Kidney (tissue), 13 donors: ENCODE measurements at regions not wholly inside any gene's neighbourhood (a gene's known extent, or its start where the extent isn't known, plus 50 kb on each side); places are given as distances from the start of the nearest gene placed in this dataset.

Experiments used
- DNase-seq, 5 donors: peaks; one replicate each; pipeline ENCODE4 v3.0.0-alpha.2; 2013 to 2020
- FAIRE-seq: peaks from 2 replicates; lab custom pipeline; 2012; peaks lifted over from hg19 to GRCh38; lab: Jason Lieb, UNC
- H3K27ac ChIP-seq, 2 donors: one replicate each; pipeline ENCODE4 v1.7.0; 2013; ENCODE audit warnings: low read depth in 2 of 2, low read length in 2 of 2, inconsistent platforms in 1 of 2
- H3K27me3 ChIP-seq: one replicate; pipeline ENCODE4 v1.7.1; 2013; ENCODE audit warnings: low read length, inconsistent platforms; ENCODE audit not compliant: control insufficient read depth, insufficient read depth
- H3K36me3 ChIP-seq, 3 donors: one replicate each; pipeline versions ENCODE4 v1.7.0 to v1.7.1; 2013; ENCODE audit warnings: low read length in 3 of 3, control low read depth in 1 of 3, inconsistent platforms in 1 of 3; ENCODE audit not compliant: insufficient read depth in 3 of 3, control insufficient read depth in 2 of 3
- H3K4me1 ChIP-seq, 3 donors: one replicate each; pipeline versions ENCODE4 v1.7.0 to v1.7.1; 2013; ENCODE audit warnings: low read length in 3 of 3, inconsistent platforms in 1 of 3, low read depth in 1 of 3; ENCODE audit not compliant: control insufficient read depth in 2 of 3, insufficient read depth in 2 of 3
- H3K4me3 ChIP-seq, 3 donors: one replicate each; pipeline versions ENCODE4 v1.7.0 to v1.8.1; 2013; ENCODE audit warnings: low read length in 3 of 3, control low read depth in 1 of 3, inconsistent platforms in 1 of 3
- H3K9ac ChIP-seq, 3 donors: one replicate each; pipeline versions ENCODE4 v1.7.0 to v1.7.1; 2013; ENCODE audit warnings: low read length in 3 of 3, control low read depth in 1 of 3, inconsistent platforms in 1 of 3
- H3K9me3 ChIP-seq, 3 donors: one replicate each; pipeline versions ENCODE4 v1.7.0 to v1.7.1; 2013; ENCODE audit warnings: low read length in 3 of 3, control low read depth in 1 of 3, inconsistent platforms in 1 of 3; ENCODE audit not compliant: control insufficient read depth in 2 of 3, insufficient read depth in 1 of 3
- CTCF ChIP-seq: IDR thresholded peaks from 3 replicates; pipeline ENCODE4 v1.5.1; 2012; ENCODE audit warnings: mild to moderate bottlenecking, moderate library complexity, borderline replicate concordance; ENCODE audit not compliant: insufficient read depth; ENCODE audit errors: extremely low read depth
- intact Hi-C: fragments of 100-400 bp; cut with DNase I; formaldehyde crosslinking; loops from one replicate; pipeline ENCODE4 v1.11.1; 2022
- donor health status: control.
- donor health status: control.
- donor health status: control.
- donor health status: control.
- donor health status: control.
- donor health status: DM: yes; HTN: yes; CAD: no.
- donor health status: Normal renal cell carcinoma (clear cell type).

GRCh38 chr15:39468828-39469227 lies 112.1 kb upstream of the THBS1 start:
- FAIRE-seq: no peak
- peaks cover 0 to 4% (median 2%) of the 10 kb centered on the region in 3 donors for H3K4me1 ChIP-seq
- H3K27ac ChIP-seq: peak overlapping the region; percentile 16 to 67
- H3K36me3 ChIP-seq: no peaks in the 10 kb centered on the region
- no peak overlapping the region for H3K4me3 ChIP-seq
- no peak for DNase-seq
- no peaks in the 10 kb centered on the region for H3K27me3 ChIP-seq
- intact Hi-C loops: no loop called here
- H3K9me3 ChIP-seq: no peaks in the 10 kb centered on the region
- no peak overlapping the region for H3K9ac ChIP-seq
- TF ChIP-seq CTCF: no peak

- Histone ChIP-seq H3K27ac (peak overlapping the region; percentile 63 to 74), H3K36me3 (no peaks in the 10 kb centered on the region), H3K9ac (no peak overlapping the region), H3K4me1 (peaks cover 0 to 4% (median 0%) of the 10 kb centered on the region in 3 donors), H3K9me3 (no peaks in the 10 kb centered on the region), H3K27me3 (no peaks in the 10 kb centered on the region), H3K4me3 (no peak overlapping the region)
- DNase-seq: no peak
- TF ChIP-seq CTCF: no peak
- intact Hi-C loops: no loop called here
- FAIRE-seq: no peak
These were observed 108.9 kb upstream of the THBS1 start for GRCh38 chr15:39471785-39472574.

GRCh38 chr15:39472621-39473297 lies 108.1 kb upstream of the THBS1 start:
- no peak for TF ChIP-seq CTCF

More at GRCh38 chr15:39472621-39473297, 108.1 kb upstream of the THBS1 start:
- Histone ChIP-seq H3K36me3 (no peaks in the 10 kb centered on the region), H3K27me3 (no peaks in the 10 kb centered on the region), H3K27ac (peak overlapping the region; percentile 45 to 63), H3K9me3 (no peaks in the 10 kb centered on the region), H3K9ac (no peak overlapping the region), H3K4me3 (no peak overlapping the region), H3K4me1 (peaks cover 0 to 4% (median 0%) of the 10 kb centered on the region in 3 donors)
- FAIRE-seq (no peak), DNase-seq (peak; percentile 74 to 97 (median 88))
- intact Hi-C loops: no loop called here
